Activated naive CD4-positive, alpha-beta T cell treated with anti-CD3 and anti-CD28 coated beads, Interleukin-2, amount 50 U/mL, for 72 hours (primary cell): ENCODE measurements at regions not wholly inside any gene's neighbourhood (a gene's known extent, or its start where the extent isn't known, plus 50 kb on each side); places are given as distances from the start of the nearest gene placed in this dataset.

ENCODE experiments used
- ATAC-seq, 2 donors: fragments of 150-1000 bp; cut with Tn5 transposase; 2 replicates each; pipeline ENCODE4 v1.10.0; 2021; ENCODE audit warnings: mild to moderate bottlenecking in 2 of 2, moderate library complexity in 2 of 2
- DNase-seq, 2 donors: peaks; one replicate each; pipeline ENCODE4 v3.0.0; 2021 to 2022; ENCODE audit warnings: low spot score in 2 of 2
- H3K27ac Mint-ChIP-seq, 2 donors: one replicate each; pipeline ENCODE4 v1.8.0; 2022; ENCODE audit warnings: mild to moderate bottlenecking in 2 of 2, mixed read lengths in 2 of 2
- H3K36me3 Mint-ChIP-seq, 2 donors: one replicate each; pipeline ENCODE4 v1.8.0; 2022; ENCODE audit warnings: mixed read lengths in 2 of 2
- H3K9me3 Mint-ChIP-seq, 2 donors: one replicate each; pipeline ENCODE4 v1.8.0; 2022; ENCODE audit warnings: mixed read lengths in 2 of 2

- no peak for DNase-seq
- Mint-ChIP-seq H3K36me3 (no peaks in the 10 kb centered on the region), H3K27ac (no peak overlapping the region), H3K9me3 (peaks cover 0 to 5% of the 10 kb centered on the region in 2 donors)
- no peak for ATAC-seq
Observed at GRCh38 chr1:213679153-213679552, 308.6 kb upstream of the PROX1 start.

- Mint-ChIP-seq H3K9me3 (no peaks in the 10 kb centered on the region), H3K36me3 (no peaks in the 10 kb centered on the region), H3K27ac (no peak overlapping the region)
- no peak for ATAC-seq
- DNase-seq: no peak
Observed at GRCh38 chr1:213680677-213681325, 307.0 kb upstream of the PROX1 start.

GRCh38 chr1:213681788-213682340 is 305.9 kb upstream of the PROX1 start:
- ATAC-seq (no peak), DNase-seq (no peak)
- Mint-ChIP-seq H3K9me3 (no peaks in the 10 kb centered on the region), H3K36me3 (no peaks in the 10 kb centered on the region), H3K27ac (no peak overlapping the region)

- Mint-ChIP-seq H3K36me3 (no peaks in the 10 kb centered on the region), H3K27ac (no peak overlapping the region), H3K9me3 (no peaks in the 10 kb centered on the region)
- ATAC-seq (no peak), DNase-seq (no peak)
Observed at GRCh38 chr1:213683529-213683928, 304.2 kb upstream of the PROX1 start.

GRCh38 chr1:213684454-213684853 is 303.3 kb upstream of the PROX1 start:
- Mint-ChIP-seq H3K27ac (no peak overlapping the region), H3K36me3 (no peaks in the 10 kb centered on the region), H3K9me3 (no peaks in the 10 kb centered on the region)
- ATAC-seq (no peak), DNase-seq (no peak)

- DNase-seq (no peak), ATAC-seq (no peak)
- Mint-ChIP-seq H3K36me3 (no peaks in the 10 kb centered on the region), H3K27ac (no peak overlapping the region), H3K9me3 (no peaks in the 10 kb centered on the region)
Observed at GRCh38 chr1:213685992-213686582, 301.7 kb upstream of the PROX1 start.

GRCh38 chr1:213686983-213687382 is 300.8 kb upstream of the PROX1 start:
- DNase-seq: no peak
- H3K36me3 Mint-ChIP-seq: no peaks in the 10 kb centered on the region
- H3K9me3 Mint-ChIP-seq: no peaks in the 10 kb centered on the region
- no peak overlapping the region for H3K27ac Mint-ChIP-seq
- no peak for ATAC-seq

- Mint-ChIP-seq H3K27ac (no peak overlapping the region), H3K9me3 (no peaks in the 10 kb centered on the region), H3K36me3 (no peaks in the 10 kb centered on the region)
- no peak for DNase-seq
- ATAC-seq: no peak
Observed at GRCh38 chr1:213687832-213688231, 299.9 kb upstream of the PROX1 start.

GRCh38 chr1:213688655-213689054 is 299.1 kb upstream of the PROX1 start:
- DNase-seq (no peak), ATAC-seq (peak; percentile 52 to 65)
- Mint-ChIP-seq H3K36me3 (no peaks in the 10 kb centered on the region), H3K9me3 (no peaks in the 10 kb centered on the region), H3K27ac (peak overlapping the region in 1 of 2 donors; percentile 31)

- Mint-ChIP-seq H3K36me3 (no peaks in the 10 kb centered on the region), H3K9me3 (no peaks in the 10 kb centered on the region), H3K27ac (peak overlapping the region in 1 of 2 donors; percentile 31)
- DNase-seq: no peak
- ATAC-seq: peak; percentile 78 to 89
Observed at GRCh38 chr1:213689260-213689659, 298.5 kb upstream of the PROX1 start.

- no peaks in the 10 kb centered on the region for H3K9me3 Mint-ChIP-seq
- DNase-seq: no peak
- H3K36me3 Mint-ChIP-seq: no peaks in the 10 kb centered on the region
- no peak overlapping the region for H3K27ac Mint-ChIP-seq
- no peak for ATAC-seq
Observed at GRCh38 chr1:213690341-213690917, 297.3 kb upstream of the PROX1 start.

- no peaks in the 10 kb centered on the region for H3K9me3 Mint-ChIP-seq
- no peak for ATAC-seq
- DNase-seq: no peak
- no peak overlapping the region for H3K27ac Mint-ChIP-seq
- no peaks in the 10 kb centered on the region for H3K36me3 Mint-ChIP-seq
Observed at GRCh38 chr1:213692321-213692720, 295.5 kb upstream of the PROX1 start.

- Mint-ChIP-seq H3K36me3 (no peaks in the 10 kb centered on the region), H3K27ac (no peak overlapping the region), H3K9me3 (peaks cover 0 to 4% of the 10 kb centered on the region in 2 donors)
- ATAC-seq (no peak), DNase-seq (no peak)
Observed at GRCh38 chr1:213693864-213694263, 293.9 kb upstream of the PROX1 start.

GRCh38 chr1:213697192-213697802 is 290.5 kb upstream of the PROX1 start:
- H3K27ac Mint-ChIP-seq: no peak overlapping the region
- DNase-seq (no peak), ATAC-seq (no peak)
- H3K36me3 Mint-ChIP-seq: no peaks in the 10 kb centered on the region
- H3K9me3 Mint-ChIP-seq: peaks cover 3 to 4% of the 10 kb centered on the region in 2 donors

GRCh38 chr1:213698092-213698702 is 289.6 kb upstream of the PROX1 start:
- peaks cover 8 to 12% of the 10 kb centered on the region in 2 donors for H3K9me3 Mint-ChIP-seq
- ATAC-seq (no peak), DNase-seq (no peak)
- peaks cover 0 to 4% of the 10 kb centered on the region in 2 donors for H3K36me3 Mint-ChIP-seq
- no peak overlapping the region for H3K27ac Mint-ChIP-seq

- Mint-ChIP-seq H3K36me3 (peaks cover 5 to 17% of the 10 kb centered on the region in 2 donors), H3K27ac (no peak overlapping the region), H3K9me3 (peaks cover 19 to 20% of the 10 kb centered on the region in 2 donors)
- ATAC-seq (no peak), DNase-seq (no peak)
Observed at GRCh38 chr1:213702703-213703102, 285.1 kb upstream of the PROX1 start.

GRCh38 chr1:213704941-213705340 is 282.8 kb upstream of the PROX1 start:
- DNase-seq (no peak), ATAC-seq (no peak)
- Mint-ChIP-seq H3K36me3 (peaks cover 17 to 28% of the 10 kb centered on the region in 2 donors), H3K9me3 (peaks cover 24 to 27% of the 10 kb centered on the region in 2 donors), H3K27ac (no peak overlapping the region)
